ENCODE measurements at regions not wholly inside any gene's neighbourhood (a gene's known extent, or its start where the extent isn't known, plus 50 kb on each side); places are given as distances from the start of the nearest gene placed in this dataset.

DNA sequence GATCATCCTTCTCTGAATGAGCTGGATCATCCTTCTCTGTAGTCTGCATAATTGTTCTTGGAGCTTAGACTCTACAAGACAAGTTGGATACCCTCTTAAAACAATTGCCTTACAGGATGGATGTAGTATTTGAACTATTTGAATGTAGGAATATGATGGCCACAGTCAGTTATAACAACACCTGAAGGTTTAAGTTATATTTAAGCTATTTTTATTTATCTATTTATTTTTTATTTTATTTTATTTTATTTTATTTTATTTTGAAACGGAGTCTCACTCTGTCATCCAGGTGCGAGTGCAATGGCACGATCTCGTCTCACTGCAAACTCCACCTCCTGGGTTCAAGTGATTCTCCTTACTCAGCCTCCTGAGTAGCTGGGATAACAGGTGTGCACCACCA is 149.9 kb upstream of the SLIT2 start:
- no peak for TF ChIP-seq POLR2AphosphoS5 (IDR thresholded peaks at IDR 0.05; ENCODE audit: low read depth, low read length)
- no peak for TF ChIP-seq POLR2A (IDR thresholded peaks at IDR 0.05; ENCODE audit: low read depth, low read length)
- no peak for TF ChIP-seq TAF1 (IDR thresholded peaks at IDR 0.05; ENCODE audit: borderline replicate concordance, low read depth, low read length)
